HG03280 (cell line): ENCODE measurements at regions not wholly inside any gene's neighbourhood (a gene's known extent, or its start where the extent isn't known, plus 50 kb on each side); places are given as distances from the start of the nearest gene placed in this dataset.
"Not testable (repeated sequence)": the region's sequence is repeated elsewhere in the genome, so short reads cannot be mapped to it uniquely, and the experiment has no call there.

Experiments used
- ATAC-seq: cut with Tn5 transposase; IDR thresholded peaks from one replicate; pipeline ENCODE4 v1.9.1; 2021; ENCODE audit warnings: mild to moderate bottlenecking, moderate library complexity; ENCODE audit not compliant: unreplicated experiment

DNA sequence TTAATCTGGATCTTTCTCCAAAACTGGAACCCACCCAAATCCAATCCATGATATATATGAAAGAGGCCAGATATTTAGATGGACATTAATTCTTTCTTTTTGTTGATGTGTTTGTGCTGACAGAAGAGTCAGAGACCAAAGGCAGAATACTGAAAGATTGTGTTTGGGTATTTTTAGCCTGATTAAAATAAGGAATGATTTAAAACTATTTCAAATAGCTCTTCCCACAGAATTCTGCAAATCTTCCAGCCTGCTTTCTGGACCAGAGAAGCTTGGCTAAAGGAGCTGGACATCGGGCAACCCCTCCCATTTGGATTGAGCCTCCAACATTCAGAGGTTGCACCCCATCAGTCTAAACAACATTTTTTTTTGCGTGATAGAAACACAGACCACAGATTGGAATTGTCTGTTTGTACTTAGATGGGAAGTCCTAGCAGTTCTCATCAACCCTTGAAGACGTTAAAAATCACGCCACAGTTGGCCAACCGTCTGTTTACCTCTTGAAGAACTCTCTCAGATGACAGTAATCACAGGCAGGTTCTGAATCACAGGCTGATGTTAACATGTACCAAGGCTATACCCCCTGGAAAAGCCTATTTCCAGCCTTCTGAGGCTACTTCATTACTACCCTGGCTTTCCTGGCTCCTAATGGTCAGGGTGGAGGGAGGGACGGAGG is 155.2 kb upstream of the NRP1 start:
- ATAC-seq, result no peak

DNA sequence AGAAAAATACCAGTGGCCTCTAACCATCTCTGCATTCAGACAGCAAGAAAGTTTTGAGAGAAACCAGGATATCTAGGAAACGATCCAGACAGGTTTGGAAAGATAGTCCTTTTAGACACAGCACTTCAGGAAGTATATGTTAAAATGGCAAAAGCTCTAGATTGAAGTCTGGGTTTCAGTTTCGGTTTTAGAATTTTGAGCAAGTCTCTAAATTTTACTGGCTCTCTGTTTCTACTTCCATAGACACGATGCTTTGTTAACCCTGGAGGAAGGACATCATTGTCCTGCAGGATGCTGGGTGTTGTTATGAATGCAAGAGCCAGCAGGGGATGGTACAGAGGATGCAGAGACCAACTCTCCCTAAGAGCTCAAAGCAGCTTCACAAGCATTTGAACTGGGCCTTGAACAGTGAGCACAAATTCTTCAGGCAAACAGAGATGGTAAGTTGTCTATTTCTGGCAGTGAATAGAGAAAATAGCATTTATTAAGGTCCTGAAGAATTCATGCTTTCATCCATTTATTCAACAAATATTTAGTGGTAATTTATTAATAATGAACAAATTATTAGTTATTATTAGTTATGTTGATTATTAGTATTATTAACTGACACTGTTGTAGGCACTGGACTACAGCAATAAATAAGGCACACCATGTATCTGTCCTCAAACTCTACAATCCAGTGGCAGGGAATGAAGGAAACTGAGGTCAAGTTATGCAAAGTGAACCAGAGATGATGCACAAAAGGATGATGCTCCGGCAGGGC is 152.7 kb upstream of the NRP1 start:
- ATAC-seq, result no peak

GRCh38 chr10:33485276-33485675 is 150.8 kb upstream of the NRP1 start:
- ATAC-seq, result no peak

GRCh38 chr10:33484787-33485186 is 150.3 kb upstream of the NRP1 start:
- no peak for ATAC-seq

- no peak for ATAC-seq
These were observed 149.3 kb upstream of the NRP1 start for GRCh38 chr10:33483816-33484190.

GRCh38 chr10:33483124-33483815 is 148.8 kb upstream of the NRP1 start:
- ATAC-seq, result no peak

DNA sequence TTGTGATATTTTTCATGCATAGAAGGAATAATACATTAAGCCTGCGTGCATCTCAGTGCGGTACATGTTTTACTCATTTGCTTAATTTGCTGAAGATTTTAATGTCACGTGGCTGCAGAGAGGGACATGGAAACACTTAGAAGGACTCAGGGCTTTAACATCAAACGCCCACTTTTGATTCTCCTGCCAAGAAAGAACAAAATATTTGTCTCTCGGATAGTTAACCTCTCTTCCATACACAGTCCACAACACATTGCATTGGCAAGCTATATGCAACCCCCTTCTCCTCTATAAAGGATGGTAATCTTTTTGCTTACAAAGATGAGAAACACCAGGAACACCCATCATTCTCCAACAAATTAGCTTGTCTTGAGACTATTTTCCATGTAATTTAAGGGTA is 148.0 kb upstream of the NRP1 start:
- ATAC-seq, result no peak

- ATAC-seq, result no peak
These were observed 146.7 kb upstream of the NRP1 start for GRCh38 chr10:33481184-33481583.

DNA sequence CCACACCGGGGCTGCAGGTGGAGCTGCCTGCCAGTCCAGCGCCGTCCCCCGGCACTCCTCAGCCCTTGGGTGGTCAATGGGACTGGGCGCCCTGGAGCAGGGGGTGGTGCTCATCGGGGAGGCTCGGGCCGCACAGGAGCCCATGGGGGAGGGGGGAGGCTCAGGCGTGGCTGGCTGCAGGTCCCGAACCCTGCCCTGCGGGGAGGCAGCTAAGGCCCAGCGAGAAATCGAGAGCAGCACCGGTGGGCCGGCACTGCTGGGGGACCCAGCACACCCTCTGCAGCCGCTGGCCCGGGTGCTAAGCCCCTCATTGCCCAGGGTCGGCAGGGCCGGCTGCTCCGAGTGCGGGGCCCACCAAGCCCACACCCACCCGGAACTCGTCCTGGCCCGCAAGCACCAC is 145.9 kb upstream of the NRP1 start:
- ATAC-seq, result not testable (repeated sequence)

- ATAC-seq, result no peak
These were observed 144.2 kb upstream of the NRP1 start for GRCh38 chr10:33478675-33479125.

DNA sequence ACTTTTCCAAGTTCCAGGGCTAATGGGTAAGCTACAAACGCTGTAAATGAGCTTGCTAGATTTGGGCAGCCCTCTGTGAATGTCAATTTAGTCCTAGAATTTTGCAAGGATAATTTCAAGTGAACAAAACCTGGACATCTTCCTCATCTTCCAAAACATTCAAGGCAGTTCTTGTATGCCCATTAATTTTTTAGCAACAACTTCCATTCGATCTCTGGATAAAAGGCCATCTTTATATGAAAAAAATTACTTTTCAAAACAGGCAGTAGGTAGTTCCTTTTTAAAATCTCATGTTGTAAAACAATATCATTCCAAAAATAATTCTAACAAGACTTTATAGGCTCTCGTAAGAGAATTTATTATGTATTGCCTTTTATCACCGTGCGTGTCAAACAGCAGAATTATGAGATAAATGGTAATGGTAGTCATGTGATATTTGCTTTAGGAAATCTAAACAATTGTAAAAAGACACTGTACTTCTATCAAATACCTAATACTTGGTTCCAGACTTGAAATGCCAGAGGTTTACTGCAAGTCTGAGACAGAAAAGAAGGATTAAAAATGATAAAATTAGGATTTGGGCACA is 143.7 kb upstream of the NRP1 start:
- no peak for ATAC-seq

DNA sequence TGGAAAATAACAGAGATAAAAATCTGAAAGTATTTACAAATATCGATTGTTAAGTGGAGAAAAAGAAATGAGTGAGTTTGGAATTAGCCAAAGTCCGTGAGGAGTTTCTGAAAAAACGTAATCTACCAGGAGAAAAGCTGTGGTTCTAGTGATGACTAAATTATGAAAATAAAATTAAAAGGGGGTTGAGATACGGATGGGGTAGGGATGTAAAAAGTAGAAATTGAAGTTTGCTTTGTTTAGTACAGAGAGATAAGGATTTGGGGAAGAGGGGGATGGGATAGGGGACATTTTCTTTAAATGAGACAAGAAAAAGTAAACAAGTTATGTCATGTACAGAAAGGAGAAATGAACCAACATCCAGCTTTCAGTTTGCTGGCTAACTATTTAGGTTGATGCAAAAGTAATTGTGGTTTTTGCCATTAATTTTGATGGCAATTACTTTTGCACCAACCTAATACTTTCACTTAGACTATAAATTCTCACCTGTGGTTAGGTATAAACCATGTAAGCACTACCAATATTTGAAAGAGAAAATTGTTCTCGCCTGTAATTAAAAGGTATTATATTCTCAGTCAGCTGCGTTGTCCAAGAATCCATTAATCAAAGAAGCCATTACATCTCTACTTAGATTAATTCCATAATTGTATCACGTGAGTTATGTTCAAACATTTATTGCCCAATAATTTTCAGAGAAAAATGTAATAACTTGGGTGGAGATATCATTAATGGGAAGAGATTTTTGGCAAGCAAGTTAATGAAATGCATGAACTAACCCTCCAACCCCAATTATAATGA is 143.0 kb upstream of the NRP1 start:
- ATAC-seq, result no peak

DNA sequence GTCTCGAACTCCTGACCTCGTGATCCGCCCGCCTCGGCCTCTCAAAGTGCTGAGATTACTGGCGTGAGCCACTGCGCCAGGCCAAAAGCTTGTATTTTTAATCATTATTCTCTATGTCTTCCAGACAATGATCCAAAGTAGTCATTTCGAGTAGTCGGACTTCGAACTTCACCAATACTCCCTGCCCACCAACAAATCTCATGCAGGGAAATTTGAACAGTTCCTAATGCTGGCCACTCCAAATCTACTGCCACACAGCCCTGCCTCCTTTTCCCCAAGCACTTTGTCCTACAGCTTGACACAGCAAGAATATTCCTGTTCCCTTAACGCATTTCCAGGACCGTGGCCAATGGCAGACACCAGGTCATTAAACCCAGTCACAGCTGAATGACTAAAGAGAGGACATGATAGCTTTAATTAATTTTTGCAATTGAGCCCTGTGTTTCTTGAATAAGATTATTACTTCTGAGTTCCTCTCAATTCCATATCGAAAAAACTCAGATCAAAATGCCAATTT is 142.3 kb upstream of the NRP1 start:
- no peak for ATAC-seq

- ATAC-seq, result no peak
These were observed 139.2 kb upstream of the NRP1 start for GRCh38 chr10:33473688-33474087.

DNA sequence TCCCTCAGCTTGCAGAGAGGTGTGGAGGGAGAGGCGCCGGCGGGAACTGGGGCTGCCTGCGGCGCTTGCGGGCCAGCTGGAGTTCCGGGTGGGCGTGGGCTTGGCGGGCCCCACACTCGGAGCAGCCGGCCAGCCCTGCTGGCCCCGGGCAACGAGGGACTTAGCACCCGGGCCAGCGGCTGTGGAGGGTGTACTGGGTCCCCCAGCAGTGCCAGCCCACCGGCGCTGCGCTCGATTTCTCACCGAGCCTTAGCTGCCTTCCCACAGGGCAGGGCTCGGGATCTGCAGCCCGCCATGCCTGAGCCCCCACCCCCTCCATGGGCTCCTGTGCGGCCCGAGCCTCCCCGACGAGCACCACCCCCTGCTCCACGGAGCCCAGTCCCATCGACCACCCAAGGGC is 133.5 kb upstream of the NRP1 start:
- not testable (repeated sequence) for ATAC-seq

DNA sequence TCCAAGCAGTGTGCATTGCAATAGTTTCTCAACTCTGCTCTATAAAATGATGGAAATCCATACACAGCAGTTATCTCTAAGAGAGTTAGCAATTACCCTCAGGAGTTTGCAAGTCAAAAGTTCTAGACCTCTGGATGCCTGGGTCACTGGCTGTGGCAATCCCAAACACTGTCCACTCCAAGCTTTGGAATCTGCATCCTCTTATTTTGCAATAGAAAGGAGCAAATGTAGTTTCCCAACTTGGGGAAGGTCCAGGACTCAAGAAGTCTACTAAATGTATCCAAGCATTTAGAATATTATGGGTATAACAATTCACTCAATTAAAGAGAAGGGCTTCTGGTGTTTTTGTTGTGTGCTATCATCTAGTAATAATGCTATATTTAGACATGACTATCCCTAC is 131.3 kb upstream of the NRP1 start:
- ATAC-seq, result no peak

- ATAC-seq, result no peak
These were observed 128.5 kb upstream of the NRP1 start for GRCh38 chr10:33463011-33463410.

- ATAC-seq, result no peak
These were observed 126.8 kb upstream of the NRP1 start for GRCh38 chr10:33461295-33461640.

DNA sequence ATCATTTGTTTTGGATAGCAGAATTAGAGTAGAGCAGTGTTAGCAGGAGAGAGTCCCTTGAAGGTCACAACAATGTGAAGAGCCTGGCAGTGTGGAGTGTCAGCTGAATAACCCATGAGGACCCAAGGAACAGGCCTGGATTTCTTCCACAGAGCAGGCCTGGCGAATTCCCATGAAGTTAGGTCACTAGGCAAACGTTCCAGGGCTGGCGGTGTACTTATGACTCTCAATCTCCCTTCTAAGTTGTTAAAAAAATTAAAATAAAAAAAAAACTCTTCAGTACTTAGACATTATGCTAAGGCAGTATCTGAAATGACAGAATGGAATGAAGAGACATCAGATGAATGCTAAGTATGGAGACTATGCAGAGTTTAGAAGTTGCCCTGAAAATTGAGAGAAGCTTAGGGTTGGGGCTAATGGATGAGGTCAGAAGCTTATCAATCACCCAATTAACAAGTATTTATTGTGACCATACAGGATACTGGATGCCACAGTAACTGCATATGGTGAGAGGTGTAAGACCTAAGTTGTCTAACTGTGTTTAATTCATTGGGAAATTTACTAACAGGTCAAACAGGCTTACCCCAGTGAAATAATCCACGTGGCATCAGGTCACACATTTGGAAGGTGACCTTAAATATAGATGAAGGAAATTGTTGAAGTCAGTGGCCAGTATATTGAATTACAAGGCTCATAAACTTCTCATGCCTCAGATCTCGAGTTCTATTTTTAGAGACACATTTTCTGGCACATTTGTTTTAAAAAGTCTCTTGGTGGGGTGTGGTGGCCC is 126.2 kb upstream of the NRP1 start:
- ATAC-seq, result no peak

DNA sequence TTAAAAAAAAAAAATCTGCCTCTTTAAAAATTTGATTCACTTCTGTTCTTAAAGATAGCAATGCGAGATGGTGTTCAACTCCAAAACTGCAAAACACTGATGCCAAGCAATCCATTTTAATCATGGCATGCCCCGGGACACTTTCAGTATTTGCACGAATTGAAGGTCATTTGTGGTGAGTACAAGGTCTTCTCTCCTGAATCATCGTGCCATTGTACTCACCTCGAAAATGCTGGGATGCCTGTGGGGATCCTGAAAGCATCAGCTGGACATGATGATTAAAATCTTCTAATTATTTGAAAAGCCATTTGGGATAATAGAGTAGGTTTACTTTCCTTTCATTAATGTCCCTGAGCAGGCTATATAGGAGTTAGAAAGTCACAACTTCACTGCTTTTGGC is 125.1 kb upstream of the NRP1 start:
- ATAC-seq, result no peak
